OCI-LY7 (cell line): ENCODE measurements at regions not wholly inside any gene's neighbourhood (a gene's known extent, or its start where the extent isn't known, plus 50 kb on each side); places are given as distances from the start of the nearest gene placed in this dataset.

ENCODE experiments used
- EZH2phosphoT487 ChIP-seq: fragments of 200-600 bp; sonication (generic); IDR thresholded peaks from 2 replicates; pipeline ENCODE4 v1.6.1; 2018; ENCODE audit warnings: low read depth, borderline replicate concordance, mild to moderate bottlenecking, mixed run types, antibody characterized with exemption, low read length, moderate library complexity, mixed read lengths
- TF ChIP-seq, protein P1 (sequence below): fragments of 200-600 bp; sonication (generic); conservative IDR thresholded peaks from 2 replicates; pipeline ENCODE4 v1.5.1; 2014; ENCODE audit warnings: mild to moderate bottlenecking, antibody characterized with exemption, low read length, moderate library complexity, mixed read lengths

DNA sequence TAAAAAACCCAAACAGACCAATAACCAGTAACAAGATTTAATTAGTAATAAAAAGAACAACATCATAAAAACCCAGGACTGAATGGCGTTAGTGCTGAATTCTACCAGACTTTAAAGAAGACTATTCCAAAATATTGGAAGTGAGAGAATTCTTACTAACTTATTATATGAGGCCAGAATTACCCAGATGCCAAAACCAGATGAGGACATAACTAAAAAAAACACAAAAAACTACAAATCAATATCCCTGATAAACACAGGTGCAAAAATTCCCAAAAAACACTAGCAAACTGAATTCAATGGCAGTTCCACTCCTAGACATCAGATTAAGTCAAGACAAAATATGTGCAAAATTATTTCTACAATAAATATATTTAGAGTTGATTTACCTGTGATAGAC, 400.1 kb upstream of the PABPC4L start:
- TF ChIP-seq, protein P1, sequence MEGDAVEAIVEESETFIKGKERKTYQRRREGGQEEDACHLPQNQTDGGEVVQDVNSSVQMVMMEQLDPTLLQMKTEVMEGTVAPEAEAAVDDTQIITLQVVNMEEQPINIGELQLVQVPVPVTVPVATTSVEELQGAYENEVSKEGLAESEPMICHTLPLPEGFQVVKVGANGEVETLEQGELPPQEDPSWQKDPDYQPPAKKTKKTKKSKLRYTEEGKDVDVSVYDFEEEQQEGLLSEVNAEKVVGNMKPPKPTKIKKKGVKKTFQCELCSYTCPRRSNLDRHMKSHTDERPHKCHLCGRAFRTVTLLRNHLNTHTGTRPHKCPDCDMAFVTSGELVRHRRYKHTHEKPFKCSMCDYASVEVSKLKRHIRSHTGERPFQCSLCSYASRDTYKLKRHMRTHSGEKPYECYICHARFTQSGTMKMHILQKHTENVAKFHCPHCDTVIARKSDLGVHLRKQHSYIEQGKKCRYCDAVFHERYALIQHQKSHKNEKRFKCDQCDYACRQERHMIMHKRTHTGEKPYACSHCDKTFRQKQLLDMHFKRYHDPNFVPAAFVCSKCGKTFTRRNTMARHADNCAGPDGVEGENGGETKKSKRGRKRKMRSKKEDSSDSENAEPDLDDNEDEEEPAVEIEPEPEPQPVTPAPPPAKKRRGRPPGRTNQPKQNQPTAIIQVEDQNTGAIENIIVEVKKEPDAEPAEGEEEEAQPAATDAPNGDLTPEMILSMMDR: no peak
- no peak for TF ChIP-seq EZH2phosphoT487
